Uterus (tissue), 3 donors: ENCODE measurements at regions not wholly inside any gene's neighbourhood (a gene's known extent, or its start where the extent isn't known, plus 50 kb on each side); places are given as distances from the start of the nearest gene placed in this dataset.
"Not testable (repeated sequence)": the region's sequence is repeated elsewhere in the genome, so short reads cannot be mapped to it uniquely, and the experiment has no call there.

Experiments
- DNase-seq, 2 donors: peaks; one replicate each; pipeline ENCODE4 v3.0.0-alpha.2; 2019 to 2020
- H3K27ac ChIP-seq, 2 donors: fragments of 200-600 bp; sonication (generic); 1 replicate in 1 of 2; 2 replicates in 1 of 2; pipeline ENCODE4 v1.5.1; 2016 to 2018
- H3K27me3 ChIP-seq, 2 donors: fragments of 200-600 bp; sonication (generic); one replicate each; pipeline ENCODE4 v1.5.1; 2018 to 2019; ENCODE audit warnings: control low read depth in 1 of 2
- H3K36me3 ChIP-seq, 2 donors: fragments of 200-600 bp; sonication (generic); one replicate each; pipeline ENCODE4 v1.5.1; 2019; ENCODE audit warnings: control low read depth in 1 of 2
- H3K4me1 ChIP-seq, 2 donors: fragments of 200-600 bp; sonication (generic); one replicate each; pipeline ENCODE4 v1.5.1; 2018 to 2019; ENCODE audit warnings: control low read depth in 1 of 2
- H3K4me3 ChIP-seq, 2 donors: fragments of 200-600 bp; sonication (generic); 1 replicate in 1 of 2; 2 replicates in 1 of 2; pipeline ENCODE4 v1.5.1; 2018 to 2019; ENCODE audit warnings: mild to moderate bottlenecking in 1 of 2
- H3K9me3 ChIP-seq, 2 donors: fragments of 200-600 bp; sonication (generic); one replicate each; pipeline ENCODE4 v1.5.1; 2019; ENCODE audit warnings: control low read depth in 1 of 2
- POLR2A ChIP-seq, 2 donors: fragments of 450-650 bp; IDR thresholded peaks; one replicate each; pipeline ENCODE4 v1.6.1; 2016; ENCODE audit warnings: antibody characterized with exemption in 2 of 2, mild to moderate bottlenecking in 1 of 2, moderate library complexity in 1 of 2
- intact Hi-C: fragments of 100-400 bp; cut with DNase I; formaldehyde crosslinking; loops from one replicate; pipeline ENCODE4 v1.15.1; 2023; ENCODE audit warnings: low total_unique reads
- TF ChIP-seq, protein P1 (sequence below), 4 experiments: fragments of 200-600 bp in 2 of 4; fragments of 450-650 bp in 2 of 4; sonication (generic) in 2 of 4; IDR thresholded peaks; one replicate each; pipeline ENCODE4 v1.5.1; 2016 to 2019; ENCODE audit warnings: antibody characterized with exemption in 4 of 4, mild to moderate bottlenecking in 2 of 4, moderate library complexity in 1 of 4
- donor health status: DM: yes; HTN: yes; CAD: no.

- H3K27ac ChIP-seq = no peak overlapping the region
- H3K27me3 ChIP-seq = no peaks in the 10 kb centered on the region
- H3K4me3 ChIP-seq = no peak overlapping the region
- intact Hi-C loops = no loop called here
- H3K36me3 ChIP-seq = no peaks in the 10 kb centered on the region
- TF ChIP-seq, protein P1, sequence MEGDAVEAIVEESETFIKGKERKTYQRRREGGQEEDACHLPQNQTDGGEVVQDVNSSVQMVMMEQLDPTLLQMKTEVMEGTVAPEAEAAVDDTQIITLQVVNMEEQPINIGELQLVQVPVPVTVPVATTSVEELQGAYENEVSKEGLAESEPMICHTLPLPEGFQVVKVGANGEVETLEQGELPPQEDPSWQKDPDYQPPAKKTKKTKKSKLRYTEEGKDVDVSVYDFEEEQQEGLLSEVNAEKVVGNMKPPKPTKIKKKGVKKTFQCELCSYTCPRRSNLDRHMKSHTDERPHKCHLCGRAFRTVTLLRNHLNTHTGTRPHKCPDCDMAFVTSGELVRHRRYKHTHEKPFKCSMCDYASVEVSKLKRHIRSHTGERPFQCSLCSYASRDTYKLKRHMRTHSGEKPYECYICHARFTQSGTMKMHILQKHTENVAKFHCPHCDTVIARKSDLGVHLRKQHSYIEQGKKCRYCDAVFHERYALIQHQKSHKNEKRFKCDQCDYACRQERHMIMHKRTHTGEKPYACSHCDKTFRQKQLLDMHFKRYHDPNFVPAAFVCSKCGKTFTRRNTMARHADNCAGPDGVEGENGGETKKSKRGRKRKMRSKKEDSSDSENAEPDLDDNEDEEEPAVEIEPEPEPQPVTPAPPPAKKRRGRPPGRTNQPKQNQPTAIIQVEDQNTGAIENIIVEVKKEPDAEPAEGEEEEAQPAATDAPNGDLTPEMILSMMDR (IDR thresholded peaks at IDR 0.05) = no peak
- no peak for TF ChIP-seq POLR2A (IDR thresholded peaks at IDR 0.05)
- no peak for DNase-seq
- H3K9me3 ChIP-seq = no peaks in the 10 kb centered on the region
- no peaks in the 10 kb centered on the region for H3K4me1 ChIP-seq
These were observed 1590.7 kb downstream of the STIM2 start for GRCh38 chr4:28451346-28451745.

DNA sequence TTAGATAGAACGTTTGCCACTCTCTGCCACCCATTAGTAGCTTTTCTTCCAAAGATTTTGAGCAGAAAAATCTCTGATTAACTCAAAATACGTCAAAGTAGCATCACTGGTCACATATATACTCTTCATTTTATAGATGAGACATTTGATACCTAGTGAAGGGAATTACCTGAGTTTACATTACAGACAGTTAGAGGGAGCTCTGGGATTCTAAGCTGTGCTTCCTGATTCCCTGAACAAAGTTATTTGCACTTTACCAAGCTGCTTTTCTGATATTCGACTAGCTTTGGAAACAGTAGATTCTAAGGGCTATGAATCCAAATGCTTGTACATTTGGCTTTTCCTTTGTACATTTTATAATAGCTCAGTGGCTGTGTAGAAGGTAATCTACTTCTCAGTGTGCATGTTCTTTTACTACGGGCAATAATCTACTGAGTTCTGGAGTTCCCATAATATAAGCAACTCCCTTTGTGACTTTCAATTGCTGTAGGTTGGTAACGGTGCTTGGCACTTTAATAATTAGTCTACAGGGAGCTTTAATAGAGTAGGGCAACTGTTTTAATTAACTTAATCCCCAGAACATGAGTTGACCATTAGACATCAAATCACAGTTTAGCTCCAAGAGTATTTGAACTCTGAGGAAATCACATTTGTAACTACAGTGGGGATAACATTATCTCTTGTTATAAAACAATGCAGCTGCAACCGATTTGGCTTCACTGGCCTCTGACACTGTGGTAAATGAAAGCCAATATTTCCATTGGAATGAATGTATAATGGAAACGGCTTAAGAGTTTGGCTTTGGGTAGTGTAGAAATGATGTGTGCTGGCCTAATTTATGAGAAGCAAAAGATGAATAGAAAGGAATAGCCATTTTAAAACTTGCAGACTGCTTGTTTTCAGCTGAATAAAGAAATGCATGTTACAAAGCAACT is 1602.4 kb downstream of the STIM2 start:
- TF ChIP-seq POLR2A (IDR thresholded peaks at IDR 0.05) = no peak
- TF ChIP-seq, protein P1 (IDR thresholded peaks at IDR 0.05) = no peak
- intact Hi-C loops = no loop called here
- Histone ChIP-seq H3K36me3 (no peaks in the 10 kb centered on the region), H3K4me1 (no peaks in the 10 kb centered on the region), H3K27ac (no peak overlapping the region), H3K4me3 (no peak overlapping the region), H3K9me3 (no peaks in the 10 kb centered on the region), H3K27me3 (no peaks in the 10 kb centered on the region)
- no peak for DNase-seq

DNA sequence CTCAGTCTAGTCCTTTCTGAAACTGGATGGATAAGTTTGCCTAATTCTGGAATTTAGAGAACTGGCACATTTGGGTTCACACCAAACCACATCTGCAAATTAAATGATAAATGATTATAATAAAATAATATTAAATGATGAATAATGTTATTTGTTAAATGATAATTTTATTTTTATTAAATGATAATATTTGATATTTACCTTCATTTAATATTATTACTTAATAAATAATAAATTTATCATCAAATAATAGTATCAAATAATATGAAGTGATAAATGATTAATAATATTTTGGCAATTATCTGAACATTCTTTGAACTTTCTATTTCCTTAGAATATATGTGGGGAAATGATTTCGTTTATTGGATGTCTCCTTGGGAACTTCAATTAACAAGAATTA is 1604.2 kb downstream of the STIM2 start:
- H3K9me3 ChIP-seq = no peaks in the 10 kb centered on the region
- no peak for DNase-seq
- intact Hi-C loops = no loop called here

DNA sequence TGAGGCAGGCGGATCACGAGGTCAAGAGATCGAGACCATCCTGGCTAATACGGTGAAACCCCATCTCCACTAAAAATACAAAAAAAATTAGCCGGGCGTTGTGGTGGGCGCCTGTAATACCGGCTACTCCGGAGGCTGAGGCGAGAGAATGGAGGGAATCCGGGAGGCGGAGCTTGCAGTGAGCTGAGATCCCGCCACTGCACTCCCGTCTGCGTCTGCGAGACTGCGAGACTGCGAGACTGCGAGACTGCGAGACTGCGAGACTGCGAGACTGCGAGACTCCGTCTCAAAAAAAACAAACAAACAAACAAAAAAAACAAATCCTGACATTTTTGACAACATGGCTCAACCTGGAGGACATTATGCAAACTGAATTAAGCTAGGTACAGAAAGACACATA is 1606.2 kb downstream of the STIM2 start:
- H3K9me3 ChIP-seq, DNase-seq, H3K27me3 ChIP-seq, H3K4me3 ChIP-seq, H3K36me3 ChIP-seq, H3K4me1 ChIP-seq, H3K27ac ChIP-seq, intact Hi-C loops: not testable (repeated sequence)

More for the DNA sequence above, 1604.2 kb downstream of the STIM2 start:
- no peak for TF ChIP-seq POLR2A (IDR thresholded peaks at IDR 0.05)
- TF ChIP-seq, protein P1 (IDR thresholded peaks at IDR 0.05) = no peak
- no peaks in the 10 kb centered on the region for H3K4me1 ChIP-seq
- H3K36me3 ChIP-seq = no peaks in the 10 kb centered on the region
- H3K27me3 ChIP-seq = no peaks in the 10 kb centered on the region
- H3K27ac ChIP-seq = no peak overlapping the region
- no peak overlapping the region for H3K4me3 ChIP-seq

- Histone ChIP-seq H3K36me3 (no peaks in the 10 kb centered on the region), H3K4me1 (no peaks in the 10 kb centered on the region), H3K27me3 (no peaks in the 10 kb centered on the region), H3K4me3 (no peak overlapping the region), H3K27ac (no peak overlapping the region), H3K9me3 (no peaks in the 10 kb centered on the region)
- DNase-seq = no peak
- intact Hi-C loops = no loop called here
- TF ChIP-seq POLR2A (IDR thresholded peaks at IDR 0.05) = no peak
- TF ChIP-seq, protein P1 (IDR thresholded peaks at IDR 0.05) = no peak
These were observed 1608.7 kb downstream of the STIM2 start for GRCh38 chr4:28469387-28469786.
